HUDEP-2 (cell line): ENCODE measurements at regions not wholly inside any gene's neighbourhood (a gene's known extent, or its start where the extent isn't known, plus 50 kb on each side); places are given as distances from the start of the nearest gene placed in this dataset.
A peak's percentile ranks its signal among the peaks of the same experiment; 100 is the strongest.

Source experiments
- DNase-seq, 76 experiments: peaks; one replicate each; lab custom pipeline; 2025; ENCODE audit not compliant: unreplicated experiment in 76 of 76; lab: John Stamatoyannopoulos, UW

DNA sequence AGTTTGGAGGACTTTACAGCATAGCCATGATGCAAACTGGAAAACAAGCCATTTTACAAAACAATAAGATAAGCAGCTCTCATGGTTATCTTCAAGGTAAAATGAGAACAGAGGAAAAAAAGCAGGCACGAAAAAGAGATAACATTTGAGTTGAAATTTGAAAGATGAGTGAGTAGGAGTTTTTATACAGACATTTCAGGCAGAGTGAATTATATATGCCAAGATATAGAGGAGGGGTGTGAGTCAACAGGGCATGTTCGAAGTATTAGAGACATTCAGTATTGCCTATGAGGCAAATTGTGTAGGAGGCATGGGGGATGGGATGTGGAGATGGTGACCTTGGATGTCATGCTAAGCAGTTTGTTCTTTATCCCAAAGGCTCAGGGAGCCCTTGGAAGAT, 240.5 kb upstream of the MAN1A1 start:
- DNase-seq: peak in 22 of 76 experiments; percentile 3 to 69 (median 25)

DNA sequence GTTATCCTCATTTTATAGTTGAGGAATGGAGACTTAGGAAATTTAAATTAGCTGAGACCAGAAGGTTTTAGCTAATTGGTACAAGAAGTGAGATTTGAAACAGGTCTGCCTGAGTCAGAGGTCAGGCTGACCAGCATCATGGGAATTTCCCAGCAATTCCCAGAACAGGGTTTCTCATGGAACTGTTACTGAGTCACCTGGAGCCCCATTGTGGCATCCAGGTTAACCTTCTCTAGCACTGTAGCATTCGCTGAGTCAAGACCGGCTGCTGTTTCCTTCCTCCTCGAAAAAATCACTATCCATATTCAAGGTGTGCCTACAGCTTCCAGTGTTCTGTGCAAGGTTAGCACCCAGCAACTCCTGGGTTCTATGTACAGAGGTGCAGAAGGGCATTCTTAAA, 238.0 kb upstream of the MAN1A1 start:
- DNase-seq: no peak

DNA sequence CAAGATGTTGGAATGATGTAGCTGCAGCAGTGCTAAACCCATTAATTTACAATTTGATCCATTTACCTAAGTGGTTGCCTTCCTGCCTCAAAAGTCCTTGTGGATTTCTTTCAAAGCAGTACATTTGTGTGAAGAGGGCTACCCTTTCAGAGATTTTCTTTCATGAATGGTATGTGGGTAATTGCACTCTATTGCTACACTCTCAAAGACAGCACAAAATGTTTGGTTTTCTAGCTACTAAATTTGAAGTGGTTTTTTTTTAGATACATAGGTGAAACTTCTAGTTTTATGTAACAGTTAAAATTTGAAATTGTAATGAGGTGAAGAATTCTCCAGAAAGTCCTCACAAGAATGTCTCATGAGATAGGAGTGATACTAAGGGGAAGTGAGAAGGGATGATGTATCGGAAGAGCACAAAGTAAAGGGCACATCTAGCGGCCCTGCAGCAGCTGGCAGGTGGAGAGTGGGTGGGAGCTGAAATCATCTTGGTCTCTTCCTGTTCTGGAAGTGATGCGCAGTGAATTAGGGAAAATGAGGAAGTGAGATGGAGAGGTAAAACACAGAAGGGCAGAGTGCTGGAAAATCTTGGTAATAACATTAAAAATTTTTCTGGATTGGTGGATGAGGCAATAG, 236.8 kb upstream of the MAN1A1 start:
- no peak for DNase-seq

DNA sequence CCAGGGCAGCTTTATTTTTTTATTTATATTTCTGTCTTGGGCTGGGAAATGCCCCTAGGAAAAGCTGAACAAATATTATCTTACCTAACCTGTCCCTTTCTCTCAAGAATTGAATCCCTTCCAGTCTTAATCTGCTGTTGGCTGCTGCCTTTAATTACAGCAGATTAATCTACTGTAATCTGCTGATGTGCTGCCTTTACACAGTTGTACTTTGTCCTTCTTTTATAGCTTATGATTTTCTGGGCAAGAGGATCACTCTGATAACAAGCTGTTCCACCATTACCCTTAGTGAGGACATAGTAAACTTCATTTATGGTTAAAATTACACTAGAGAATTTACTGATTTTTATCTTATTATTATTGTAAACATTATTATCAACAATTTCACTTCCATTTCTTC, 234.5 kb upstream of the MAN1A1 start:
- DNase-seq: no peak

DNA sequence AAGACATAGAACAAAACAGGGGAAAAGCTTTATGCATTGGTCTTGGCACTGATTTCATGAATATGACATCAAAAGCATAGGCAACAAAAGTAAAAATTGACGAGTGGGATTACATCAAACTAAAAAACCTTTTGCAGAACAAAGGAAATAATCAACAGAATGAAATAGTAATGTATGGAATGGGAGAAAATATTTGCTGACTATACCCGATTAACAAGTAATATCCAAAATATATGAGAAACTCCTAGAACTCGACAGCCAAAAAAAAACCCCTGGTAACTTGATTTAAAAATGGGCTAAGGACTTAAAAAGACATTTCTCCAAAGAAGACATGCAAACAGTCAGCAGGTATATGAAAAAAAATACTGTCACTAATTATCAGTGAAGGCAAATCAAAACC, 231.7 kb upstream of the MAN1A1 start:
- no peak for DNase-seq

DNA sequence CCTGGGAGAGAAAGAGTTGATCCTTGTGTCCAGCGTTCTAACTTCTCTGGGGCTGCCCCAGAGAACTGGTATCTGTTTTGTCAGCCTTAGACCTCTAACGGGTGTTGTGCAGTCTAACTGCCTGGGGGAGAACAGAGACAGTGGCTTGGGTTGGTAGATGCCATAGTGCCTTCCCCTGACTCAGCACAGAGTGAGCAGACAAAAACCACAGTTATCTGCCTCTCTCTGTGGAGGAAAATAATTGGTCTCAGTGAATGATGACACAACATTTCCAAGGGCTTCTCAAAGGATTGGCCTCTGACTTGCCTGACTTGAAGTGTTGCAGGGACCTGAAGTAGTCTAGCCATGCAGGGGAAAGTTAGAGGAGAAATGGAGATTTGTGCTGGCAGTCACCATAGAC, 226.2 kb upstream of the MAN1A1 start:
- peak in 9 of 76 experiments; percentile 5 to 48 (median 26) for DNase-seq

DNA sequence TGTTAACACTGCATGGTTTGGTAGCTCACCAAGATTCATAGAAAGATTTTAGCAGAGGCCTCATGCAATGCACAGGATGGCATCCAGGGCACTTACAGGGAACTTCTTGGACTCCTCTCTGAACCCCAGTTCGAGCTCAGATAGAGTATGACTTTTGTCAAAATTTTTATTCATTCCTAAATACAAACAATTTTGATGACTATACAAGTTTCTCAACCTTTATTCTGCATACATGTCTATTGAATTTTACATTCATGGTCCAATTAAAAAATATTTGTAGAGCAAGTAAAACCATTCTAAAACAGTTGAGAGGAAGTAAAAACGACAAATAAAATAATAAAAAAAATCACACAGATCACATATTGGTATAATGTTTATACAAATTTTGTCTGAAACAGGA, 219.0 kb upstream of the MAN1A1 start:
- no peak for DNase-seq

DNA sequence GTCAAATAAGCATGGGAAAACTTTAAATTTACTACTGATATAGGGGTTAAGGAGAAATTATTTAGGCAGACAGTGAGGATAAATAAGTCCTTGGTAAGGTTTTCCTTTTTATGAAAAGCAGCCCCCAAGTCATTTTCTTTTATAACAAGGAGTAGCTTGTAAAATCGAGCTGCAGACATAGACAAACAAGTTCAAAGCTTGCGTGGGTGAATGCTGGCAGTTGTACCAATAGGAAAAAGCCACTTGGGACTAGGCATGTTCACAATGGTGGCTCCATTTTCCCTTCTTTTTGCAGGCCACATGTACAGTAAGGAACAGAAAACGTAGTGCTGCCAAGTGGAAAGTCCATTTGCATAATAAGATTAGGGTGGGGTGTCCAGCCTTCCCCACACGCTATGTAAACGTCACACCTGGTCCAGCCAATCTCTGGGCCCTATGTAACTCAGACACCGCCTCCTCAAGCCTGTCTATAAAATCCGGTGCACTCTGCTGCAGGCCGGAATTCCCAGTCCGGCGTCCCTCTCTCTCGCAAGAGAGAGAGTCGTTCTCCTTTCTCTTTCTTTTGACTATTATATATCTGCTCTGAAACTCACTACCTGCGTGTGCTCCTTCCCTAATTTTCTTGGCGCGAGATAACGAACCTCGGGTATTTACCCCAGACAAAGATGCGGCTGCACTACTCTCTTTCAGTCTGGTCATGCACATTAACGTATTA, 217.1 kb upstream of the MAN1A1 start:
- no peak for DNase-seq

DNA sequence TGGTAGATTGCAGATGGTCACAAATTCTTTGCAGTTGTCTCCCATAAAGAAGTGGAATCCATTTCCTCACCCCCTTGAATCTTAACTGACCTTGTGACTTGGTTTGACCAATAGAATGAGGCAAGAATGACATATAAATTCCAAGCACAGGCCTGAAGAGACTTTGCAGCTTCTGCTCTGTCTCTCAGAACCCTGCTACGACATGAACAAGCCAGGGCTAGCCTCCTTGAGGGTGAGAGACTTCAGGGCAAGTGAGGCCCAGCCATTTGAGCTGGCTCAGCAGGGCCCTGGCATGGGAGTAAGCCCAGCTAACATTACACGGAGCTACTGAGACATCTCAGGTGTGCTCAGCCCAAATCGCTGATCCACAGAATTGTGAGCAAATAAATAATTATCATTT, 216.3 kb upstream of the MAN1A1 start:
- DNase-seq: no peak

DNA sequence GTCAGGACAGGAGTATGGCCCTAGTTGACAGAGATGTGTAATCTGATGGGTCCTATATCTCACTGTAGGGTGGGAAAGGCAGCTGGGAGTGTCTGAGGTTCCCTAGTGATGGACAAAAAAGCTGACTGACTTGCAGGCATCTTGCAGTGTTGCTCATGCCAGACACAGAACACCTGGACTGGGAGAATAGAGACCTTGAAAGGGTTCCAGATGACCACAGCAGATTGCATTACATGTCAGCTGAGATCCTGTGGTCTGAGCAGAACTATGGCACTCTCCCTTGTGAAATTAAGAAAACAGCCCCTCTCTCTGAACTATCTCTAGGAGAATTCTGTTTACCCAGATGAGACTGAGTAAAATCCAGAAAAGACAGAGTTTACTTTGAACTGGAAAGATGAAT, 212.6 kb upstream of the MAN1A1 start:
- DNase-seq: no peak

DNA sequence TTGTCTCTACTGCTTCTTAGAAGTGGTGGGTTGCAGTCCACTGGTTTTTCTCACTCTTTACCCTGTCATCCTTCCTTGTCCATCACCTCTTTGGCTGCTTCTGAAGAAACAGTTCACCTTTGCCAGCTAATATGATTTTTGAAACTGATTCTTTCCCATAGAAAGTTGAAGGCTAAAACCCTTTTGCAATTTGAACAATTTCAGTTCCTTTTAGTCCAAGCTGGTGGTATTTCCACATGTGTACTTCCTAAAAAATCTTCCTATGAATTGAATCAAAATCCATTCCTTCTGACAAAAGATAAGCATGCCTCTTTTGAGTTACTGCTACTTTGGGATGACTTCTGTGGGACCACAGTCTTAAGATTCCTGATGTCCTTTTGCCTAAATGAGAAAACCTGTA, 210.0 kb upstream of the MAN1A1 start:
- DNase-seq: no peak

DNA sequence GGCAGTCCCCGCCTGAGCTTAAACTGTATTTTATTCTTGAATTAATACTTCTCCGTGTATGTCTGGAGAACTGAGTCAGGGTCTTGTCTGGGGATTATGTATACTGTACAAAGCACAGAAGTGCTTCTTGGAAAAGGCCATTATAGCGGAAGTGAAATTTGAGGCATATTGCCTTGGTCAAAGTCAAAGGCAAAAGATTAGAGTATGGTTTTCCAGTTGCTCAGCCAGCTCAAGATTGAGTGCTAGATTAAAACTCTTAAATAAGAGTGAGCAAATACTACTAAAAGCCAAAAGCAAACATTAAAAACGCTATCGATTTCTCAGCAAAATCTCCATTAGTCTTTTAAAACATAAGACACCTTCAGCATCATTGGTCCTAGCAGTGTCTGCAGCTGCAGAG, 207.7 kb upstream of the MAN1A1 start:
- DNase-seq: no peak

DNA sequence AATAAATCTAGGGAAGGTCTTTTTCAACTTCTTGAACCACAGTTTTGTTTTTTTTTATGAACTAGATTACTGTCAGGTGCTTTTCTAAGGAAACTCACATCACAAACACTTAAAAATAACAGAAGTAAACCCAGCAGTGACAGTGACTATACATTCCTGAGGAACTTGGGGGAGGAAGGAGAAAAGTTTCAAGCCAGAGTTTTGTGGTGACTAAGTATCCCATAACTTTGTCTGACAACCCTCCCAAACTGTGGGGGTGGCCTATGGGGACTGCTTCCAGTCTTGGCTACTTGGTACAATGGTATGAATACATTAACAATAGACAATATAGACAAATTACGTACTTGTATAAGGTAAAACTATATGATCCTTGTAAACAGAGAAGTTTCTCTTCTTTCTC, 202.5 kb upstream of the MAN1A1 start:
- no peak for DNase-seq

DNA sequence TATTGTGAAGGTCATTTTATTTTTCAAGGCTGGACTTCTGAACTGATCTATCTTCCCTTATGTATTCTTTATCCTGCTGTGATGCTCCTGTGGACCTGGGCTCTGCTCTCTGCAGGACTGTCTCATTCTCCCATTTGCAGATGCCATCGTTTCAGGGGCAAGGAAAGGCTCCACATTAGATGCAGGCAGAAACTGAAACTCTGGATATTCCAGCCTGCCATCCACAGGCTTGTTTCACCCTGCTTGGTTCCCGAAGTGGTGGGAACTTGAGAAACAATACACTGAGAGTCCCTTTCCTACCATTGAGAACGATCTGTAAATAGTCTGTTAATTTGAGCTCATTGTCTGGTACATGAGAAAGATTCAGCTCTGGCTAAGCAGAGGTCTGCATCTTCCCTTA, 197.5 kb upstream of the MAN1A1 start:
- DNase-seq: no peak

DNA sequence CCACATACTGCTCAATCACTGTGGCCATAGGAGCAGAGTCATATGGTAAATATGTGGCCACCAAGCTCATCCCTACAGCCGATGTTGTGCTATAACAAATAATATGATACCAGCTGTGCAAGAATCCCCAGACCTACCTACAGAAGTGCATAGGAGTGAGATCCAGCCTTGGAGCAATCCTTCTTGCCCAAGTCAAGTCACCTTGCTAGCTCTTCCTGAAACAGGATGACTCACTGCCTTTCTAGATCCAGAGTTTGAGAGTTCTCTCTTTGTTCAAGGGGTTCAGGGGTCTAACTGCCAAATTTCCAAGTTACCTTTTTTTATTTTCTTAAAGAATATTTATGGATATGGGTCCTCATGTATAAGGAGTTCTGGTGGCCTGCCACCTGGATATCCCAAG, 195.7 kb upstream of the MAN1A1 start:
- no peak for DNase-seq

DNA sequence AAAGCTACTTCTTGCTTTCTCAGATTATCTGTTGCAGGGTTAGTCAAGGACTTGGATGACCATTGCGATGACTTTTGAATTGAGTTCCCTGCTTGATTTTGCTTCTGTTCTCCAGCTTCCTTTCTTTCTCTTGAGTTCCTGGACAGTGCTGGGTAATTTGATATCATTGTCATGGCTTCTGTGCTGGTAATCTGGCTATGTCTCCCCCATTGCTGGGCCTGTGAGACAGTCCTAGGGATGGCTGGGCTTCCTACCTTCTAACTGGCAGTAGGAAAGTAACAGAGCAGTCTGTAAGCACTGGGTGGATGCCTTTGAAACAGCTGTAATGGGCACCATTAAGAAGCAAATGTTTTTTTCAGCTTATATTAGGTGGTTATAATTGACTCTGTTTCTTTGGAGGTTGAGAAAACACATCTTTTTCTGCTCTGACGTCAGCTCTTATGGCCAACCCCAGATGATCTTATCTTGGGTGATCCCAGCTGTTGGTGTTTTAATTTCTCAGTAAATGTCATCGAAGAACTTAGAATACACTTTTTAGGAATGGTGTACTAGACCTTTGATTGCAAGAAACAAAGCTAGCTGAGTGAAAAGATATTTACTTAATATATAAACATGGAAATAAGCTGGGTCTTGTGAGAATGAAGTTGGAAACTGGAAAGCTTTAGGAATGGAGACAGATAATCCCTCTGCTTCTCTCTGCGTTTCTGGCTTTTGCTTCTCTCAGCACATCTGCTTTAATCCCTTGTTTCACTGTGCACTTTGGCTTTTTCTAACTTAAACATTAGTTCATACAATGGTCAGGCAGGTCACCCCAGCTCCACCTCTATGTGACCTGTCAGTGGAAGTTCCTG, 195.0 kb upstream of the MAN1A1 start:
- DNase-seq: no peak

DNA sequence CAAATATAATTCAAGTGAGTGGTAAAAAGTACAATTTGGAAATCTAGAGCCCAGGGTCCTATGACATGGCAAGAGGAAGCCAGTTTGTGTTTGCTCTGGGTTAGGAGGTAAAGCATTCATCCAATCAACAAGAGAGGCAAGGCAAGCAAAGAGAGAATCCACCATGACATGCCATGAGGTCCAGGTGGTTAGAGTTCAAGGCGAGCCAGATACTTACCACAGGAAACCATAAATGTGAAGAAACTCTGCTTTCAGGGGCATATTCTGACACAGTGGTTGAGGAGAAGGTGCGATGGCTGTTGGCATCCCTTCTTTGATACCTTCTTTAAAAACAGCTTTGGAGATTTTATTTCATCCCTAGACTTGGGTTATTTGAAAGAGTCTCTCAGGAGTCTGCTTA, 193.8 kb upstream of the MAN1A1 start:
- no peak for DNase-seq

DNA sequence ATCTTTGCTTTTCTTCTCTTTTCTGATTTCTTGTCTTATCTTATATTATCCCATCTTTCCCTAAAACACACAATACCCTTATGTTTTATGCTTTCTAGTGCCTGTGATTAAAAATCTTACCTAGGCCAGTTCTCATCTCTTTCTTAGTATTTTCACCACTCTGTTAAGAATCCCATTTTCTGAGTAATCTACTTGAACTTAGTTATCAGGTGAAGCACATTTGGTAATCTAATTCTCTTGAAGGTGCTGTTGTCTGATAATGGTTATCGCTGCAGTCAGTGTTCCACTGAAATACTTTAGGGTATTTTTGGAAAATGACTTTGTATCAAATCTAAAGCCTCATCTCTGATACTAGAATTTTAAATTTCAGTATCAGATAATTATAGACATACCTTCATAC, 192.5 kb upstream of the MAN1A1 start:
- peak in 35 of 76 experiments; percentile 1 to 86 (median 54) for DNase-seq

DNA sequence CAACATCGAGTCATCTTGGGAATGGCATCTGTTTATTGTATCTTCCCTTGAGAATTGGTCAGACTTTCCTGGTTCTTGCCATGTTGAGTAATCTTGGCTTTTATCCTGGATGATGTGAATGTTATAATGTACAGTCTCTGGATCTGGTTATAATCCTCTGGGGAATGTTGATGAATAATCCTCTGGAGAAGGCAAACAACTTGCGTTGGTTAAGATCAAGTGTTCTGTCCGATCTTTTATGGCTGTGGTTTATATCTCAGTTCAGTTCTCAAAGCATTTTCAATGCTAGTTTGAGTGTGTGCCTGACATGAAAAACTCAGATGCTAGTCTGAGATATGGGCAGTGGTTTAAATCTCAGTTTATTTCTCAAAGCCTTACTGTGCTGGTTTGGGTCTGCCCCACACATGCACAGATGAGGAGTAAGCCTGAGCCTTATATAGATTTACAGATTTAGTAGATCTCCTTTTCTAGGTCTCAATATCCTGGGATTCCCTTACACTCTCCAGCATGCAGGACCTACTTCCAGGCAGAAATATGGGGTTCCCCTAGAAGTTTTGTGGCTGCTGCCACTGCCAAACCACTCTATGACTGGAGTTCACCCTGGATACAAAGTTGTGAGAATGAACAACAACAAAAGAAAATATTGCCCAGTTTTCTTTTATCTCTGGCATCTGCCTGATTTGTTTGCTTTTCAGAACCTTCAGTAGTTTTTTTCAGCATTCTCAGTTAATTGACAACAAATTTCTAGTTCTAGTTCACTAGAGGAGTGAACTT, 191.8 kb upstream of the MAN1A1 start:
- peak in 1 of 76 experiments; percentile 14 for DNase-seq

DNA sequence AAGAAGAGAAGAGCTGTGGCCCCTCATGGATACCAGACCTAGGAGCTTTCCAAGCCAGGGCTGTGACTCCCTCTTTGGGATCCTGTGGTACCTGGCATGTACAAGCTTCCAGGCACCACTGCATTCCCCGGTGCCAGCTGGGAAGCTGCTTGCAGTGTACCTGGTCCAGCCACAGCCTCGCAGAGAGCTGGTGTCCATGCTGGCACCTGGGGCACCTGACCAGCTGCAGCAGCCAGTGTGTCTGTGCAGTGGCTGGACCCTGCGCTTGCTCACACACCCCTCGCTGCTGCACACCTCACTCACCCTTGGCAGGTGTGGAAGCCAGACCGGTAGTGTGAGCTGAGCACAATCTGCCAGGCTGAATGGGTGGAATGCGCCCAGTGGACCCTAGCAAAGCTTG, 190.9 kb upstream of the MAN1A1 start:
- DNase-seq: no peak
